Dermis blood vessel endothelial cell (primary cell): ENCODE measurements at regions not wholly inside any gene's neighbourhood (a gene's known extent, or its start where the extent isn't known, plus 50 kb on each side); places are given as distances from the start of the nearest gene placed in this dataset.

Experiments
- DNase-seq: peaks from one replicate; pipeline ENCODE4 v3.0.0; 2010

GRCh38 chr21:24868117-24868516, 739.2 kb downstream of the MRPL39 start:
- no peak for DNase-seq

- DNase-seq, result no peak
These were observed 745.8 kb downstream of the MRPL39 start for GRCh38 chr21:24861471-24861870.

GRCh38 chr21:24856326-24856725, 751.0 kb downstream of the MRPL39 start:
- DNase-seq, result no peak

- no peak for DNase-seq
These were observed 754.6 kb downstream of the MRPL39 start for GRCh38 chr21:24852610-24853195.

GRCh38 chr21:24850121-24850520, 757.2 kb downstream of the MRPL39 start:
- no peak for DNase-seq

- no peak for DNase-seq
These were observed 762.6 kb downstream of the MRPL39 start for GRCh38 chr21:24844671-24845070.

GRCh38 chr21:24840287-24840686, 767.0 kb downstream of the MRPL39 start:
- no peak for DNase-seq

- DNase-seq, result no peak
These were observed 774.3 kb downstream of the MRPL39 start for GRCh38 chr21:24832961-24833360.

GRCh38 chr21:24829397-24829796, 777.9 kb downstream of the MRPL39 start:
- DNase-seq, result no peak

GRCh38 chr21:24826822-24827221, 780.5 kb downstream of the MRPL39 start:
- DNase-seq, result no peak

- no peak for DNase-seq
These were observed 781.9 kb downstream of the MRPL39 start for GRCh38 chr21:24825348-24825747.

- no peak for DNase-seq
These were observed 783.1 kb downstream of the MRPL39 start for GRCh38 chr21:24824209-24824608.

- DNase-seq, result no peak
These were observed 784.0 kb downstream of the MRPL39 start for GRCh38 chr21:24823247-24823646.

- no peak for DNase-seq
These were observed 822.2 kb downstream of the MRPL39 start for GRCh38 chr21:24785033-24785432.

GRCh38 chr21:24781146-24781545, 826.1 kb downstream of the MRPL39 start:
- no peak for DNase-seq

GRCh38 chr21:24759348-24760075, 847.8 kb downstream of the MRPL39 start:
- DNase-seq, result no peak

- DNase-seq, result no peak
These were observed 869.2 kb downstream of the MRPL39 start for GRCh38 chr21:24738063-24738462.

GRCh38 chr21:24737296-24737850, 869.9 kb downstream of the MRPL39 start:
- no peak for DNase-seq

GRCh38 chr21:24730661-24731060, 876.6 kb downstream of the MRPL39 start:
- DNase-seq, result no peak

- DNase-seq, result no peak
These were observed 877.7 kb downstream of the MRPL39 start for GRCh38 chr21:24729568-24729967.

- no peak for DNase-seq
These were observed 879.4 kb downstream of the MRPL39 start for GRCh38 chr21:24727803-24728440.

- DNase-seq, result no peak
These were observed 890.9 kb downstream of the MRPL39 start for GRCh38 chr21:24716281-24716918.

GRCh38 chr21:24714646-24715200, 892.6 kb downstream of the MRPL39 start:
- DNase-seq, result no peak
